Fibroblast of mammary gland (primary cell): ENCODE measurements at regions not wholly inside any gene's neighbourhood (a gene's known extent, or its start where the extent isn't known, plus 50 kb on each side); places are given as distances from the start of the nearest gene placed in this dataset.

Experiments used
- DNase-seq: peaks from one replicate; pipeline ENCODE4 v3.0.0-alpha.2; 2010; ENCODE audit warnings: low read depth
- H3K4me3 ChIP-seq: 2 replicates; pipeline ENCODE4 v1.5.1; 2011; ENCODE audit warnings: low read depth, mild to moderate bottlenecking, low read length, moderate library complexity; ENCODE audit not compliant: control insufficient read depth
- CTCF ChIP-seq: conservative IDR thresholded peaks from 2 replicates; pipeline ENCODE4 v1.5.1; 2011; ENCODE audit warnings: low read depth, low read length, inconsistent platforms; ENCODE audit not compliant: control insufficient read depth, insufficient read depth

- DNase-seq: no peak
- no peak overlapping the region for H3K4me3 ChIP-seq
- no peak for TF ChIP-seq CTCF
Measured at GRCh38 chr14:66135831-66136230, 350.3 kb upstream of the CCDC196 start.

GRCh38 chr14:66137081-66137480 is 349.1 kb upstream of the CCDC196 start:
- no peak for TF ChIP-seq CTCF
- DNase-seq: no peak
- H3K4me3 ChIP-seq: no peak overlapping the region

GRCh38 chr14:66139432-66139831 is 346.7 kb upstream of the CCDC196 start:
- no peak for DNase-seq
- no peak overlapping the region for H3K4me3 ChIP-seq
- no peak for TF ChIP-seq CTCF

GRCh38 chr14:66140213-66140918 is 345.8 kb upstream of the CCDC196 start:
- no peak for DNase-seq
- no peak for TF ChIP-seq CTCF
- H3K4me3 ChIP-seq: no peak overlapping the region

- no peak for DNase-seq
- no peak overlapping the region for H3K4me3 ChIP-seq
- TF ChIP-seq CTCF: no peak
Measured at GRCh38 chr14:66140963-66141362, 345.2 kb upstream of the CCDC196 start.

GRCh38 chr14:66141733-66142132 is 344.4 kb upstream of the CCDC196 start:
- no peak for DNase-seq
- no peak for TF ChIP-seq CTCF
- H3K4me3 ChIP-seq: no peak overlapping the region
